ENCODE measurements at regions not wholly inside any gene's neighbourhood (a gene's known extent, or its start where the extent isn't known, plus 50 kb on each side); places are given as distances from the start of the nearest gene placed in this dataset.

GRCh38 chr7:8908889-8909288 is 475.5 kb downstream of the NXPH1 start:
- TF ChIP-seq CTCF (IDR thresholded peaks at IDR 0.05; ENCODE audit: insufficient read depth, low read length, poor library complexity, severe bottlenecking) (no peak), EZH2phosphoT487 (conservative IDR thresholded peaks at IDR 0.05; ENCODE audit: low read length) (no peak)
